Activated effector memory CD4-positive, alpha-beta T cell treated with anti-CD3 and anti-CD28 coated beads, Interleukin-2, amount 50 U/mL, for 16 hours (primary cell): ENCODE measurements at regions not wholly inside any gene's neighbourhood (a gene's known extent, or its start where the extent isn't known, plus 50 kb on each side); places are given as distances from the start of the nearest gene placed in this dataset.
"Not testable (repeated sequence)": the region's sequence is repeated elsewhere in the genome, so short reads cannot be mapped to it uniquely, and the experiment has no call there.

Experiments used
- DNase-seq: peaks from one replicate; pipeline ENCODE4 v3.0.0-alpha.2; 2020

DNA sequence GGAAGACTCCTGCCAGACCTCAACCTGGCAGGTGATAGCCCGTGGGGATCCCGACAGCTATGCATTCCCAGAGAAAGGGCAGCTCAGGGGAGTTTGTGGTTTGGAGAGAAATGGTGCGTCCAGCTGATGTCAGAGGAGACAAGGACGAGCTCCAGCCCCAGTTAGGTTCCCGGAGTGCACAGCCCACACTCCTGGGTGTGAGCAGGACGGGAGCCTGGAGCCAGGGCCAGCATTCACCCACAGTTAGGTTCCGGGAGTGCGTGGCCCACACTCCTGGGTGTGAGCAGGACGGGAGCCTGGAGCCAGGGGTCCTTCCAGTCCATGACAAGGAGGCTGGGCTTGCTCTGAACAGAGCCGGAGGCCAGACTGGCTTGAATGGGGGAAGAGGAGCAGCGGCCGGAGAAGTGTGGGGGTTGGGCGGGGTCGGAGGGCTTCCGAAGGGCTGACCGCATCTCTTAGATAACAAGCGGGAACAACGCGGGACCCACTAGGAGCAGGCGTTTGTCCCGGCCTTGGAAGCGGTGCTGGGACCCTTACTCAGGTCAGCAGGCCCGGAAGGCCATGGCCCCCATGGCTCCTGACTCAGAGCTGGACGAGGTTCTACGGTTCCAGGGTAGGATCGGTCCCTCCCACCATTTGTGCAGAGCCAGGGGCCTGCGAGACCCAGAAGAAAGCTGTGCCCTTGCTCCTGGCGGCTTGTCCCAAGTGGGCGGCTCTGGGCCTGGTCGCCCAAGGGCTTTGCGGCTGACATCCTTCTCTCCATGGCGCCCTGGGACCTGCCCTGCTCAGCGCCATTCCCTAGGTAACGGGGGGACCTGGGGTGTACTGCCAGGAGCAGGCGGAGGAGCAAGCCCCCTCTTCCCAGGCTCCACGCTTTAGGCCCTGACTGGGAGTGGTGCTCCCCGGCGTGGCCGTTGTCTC, 185.6 kb downstream of the RTP5 start:
- no peak for DNase-seq

DNA sequence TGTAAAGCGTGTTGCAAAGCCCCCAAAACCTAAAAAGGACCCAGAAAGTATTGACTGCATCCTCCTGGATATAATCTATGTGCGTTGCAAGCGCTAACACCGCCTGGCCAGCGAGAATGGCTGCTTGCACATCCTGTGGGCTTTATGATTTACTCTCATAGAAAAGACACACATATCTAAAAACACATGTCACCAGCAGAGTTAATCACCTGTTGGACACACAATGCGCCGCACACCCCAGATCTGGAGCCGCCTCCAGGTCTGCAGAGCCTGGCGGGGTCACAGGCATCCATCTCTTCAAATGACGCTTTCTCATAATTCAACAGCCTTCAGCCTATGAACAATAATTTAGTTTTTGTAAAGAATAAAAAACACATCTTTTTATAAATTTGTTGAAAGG, 186.5 kb downstream of the RTP5 start:
- no peak for DNase-seq

DNA sequence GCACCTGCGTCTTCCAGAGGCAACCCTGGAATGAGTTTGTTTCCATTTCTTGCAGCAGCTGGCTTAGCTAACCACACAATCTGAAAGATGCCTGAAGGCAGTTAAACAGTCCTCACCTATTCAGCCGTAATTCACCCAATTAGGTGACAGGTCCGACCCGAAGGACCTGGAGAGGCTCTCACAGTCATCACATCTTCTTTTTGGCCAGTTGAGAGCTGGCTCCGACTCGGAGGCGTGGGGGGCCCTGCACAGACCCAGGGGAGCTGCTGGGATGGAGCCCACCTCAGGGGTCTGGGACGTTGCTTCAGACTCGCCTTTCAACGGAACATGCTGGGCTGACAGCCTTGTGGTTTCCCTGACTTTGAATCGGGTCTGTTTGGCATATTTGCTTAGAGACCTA, 187.3 kb downstream of the RTP5 start:
- no peak for DNase-seq

DNA sequence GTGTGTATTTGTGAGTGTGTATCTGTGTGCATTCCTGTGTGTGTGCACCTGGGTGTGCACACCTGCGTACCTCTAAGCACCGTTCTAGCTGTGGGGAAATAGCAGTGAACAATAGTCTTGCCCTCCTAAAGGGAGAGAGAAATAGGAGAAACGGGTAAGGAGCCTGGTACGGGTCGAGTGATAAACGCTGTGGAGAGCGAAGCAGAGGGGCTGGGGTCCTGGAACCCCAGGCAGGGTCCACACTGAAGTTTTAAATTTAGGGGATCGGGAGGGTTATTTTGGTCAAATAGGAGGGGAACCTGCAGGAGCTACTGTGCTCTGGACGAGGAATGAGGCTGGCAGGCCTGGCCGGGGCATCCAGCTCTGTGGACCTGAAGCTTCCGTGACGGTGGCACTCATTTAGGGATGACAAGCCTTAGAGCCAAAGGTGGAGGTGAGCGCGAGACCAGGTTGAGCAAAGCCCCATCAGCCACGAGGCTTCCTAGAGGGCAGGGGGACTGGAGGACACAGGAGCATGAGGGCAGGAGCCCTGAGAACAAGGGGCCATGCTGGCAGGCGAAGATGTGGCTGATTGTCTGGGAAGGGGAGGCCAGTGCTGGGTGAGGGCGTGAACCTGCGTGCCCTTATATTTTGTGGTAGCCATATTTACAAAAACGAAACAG, 188.0 kb downstream of the RTP5 start:
- no peak for DNase-seq

DNA sequence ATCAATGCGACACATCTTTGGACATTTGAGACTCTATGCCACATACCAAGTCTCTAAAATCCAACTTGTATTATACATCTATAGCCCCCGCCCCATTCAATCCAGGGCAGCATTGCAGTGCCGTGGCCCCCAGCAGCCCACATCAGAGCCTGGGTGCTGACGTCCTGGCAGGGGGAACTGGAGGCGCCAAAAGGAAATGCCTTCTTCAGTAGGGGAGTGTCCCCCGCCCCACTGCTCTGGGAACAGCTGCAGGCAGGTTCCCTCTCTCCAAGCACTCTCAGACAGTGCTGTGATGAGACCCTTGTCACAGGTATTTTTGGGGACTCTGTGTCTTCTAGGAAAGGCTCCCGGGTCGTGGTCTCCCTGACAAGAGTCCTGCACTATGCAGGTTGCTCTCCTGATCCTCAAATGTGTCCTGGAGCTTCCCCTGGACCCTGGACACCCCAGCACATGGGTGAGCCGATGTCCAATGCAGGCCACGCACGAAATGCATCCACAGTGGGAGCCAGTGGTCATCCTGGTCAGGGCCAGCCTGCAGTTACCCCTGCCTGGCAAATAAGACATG, 188.7 kb downstream of the RTP5 start:
- no peak for DNase-seq

DNA sequence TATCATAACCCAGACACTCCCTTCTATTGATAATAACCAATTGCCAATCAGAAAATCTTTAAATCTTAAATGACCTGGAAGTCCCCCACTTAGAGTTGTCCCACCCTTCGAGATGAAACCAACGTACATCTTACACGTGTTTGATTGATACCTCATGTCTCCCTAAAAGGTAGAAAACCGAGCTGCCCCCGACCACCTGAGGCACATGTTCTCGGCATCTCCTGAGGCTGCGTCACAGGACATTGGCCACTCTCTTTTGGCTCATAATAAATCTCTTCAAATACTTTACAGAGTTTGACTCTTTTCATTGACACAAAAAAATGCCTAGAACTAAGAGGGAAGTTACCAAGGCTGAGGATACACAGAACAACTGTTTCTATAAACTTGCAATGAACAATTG, 190.0 kb downstream of the RTP5 start:
- no peak for DNase-seq

DNA sequence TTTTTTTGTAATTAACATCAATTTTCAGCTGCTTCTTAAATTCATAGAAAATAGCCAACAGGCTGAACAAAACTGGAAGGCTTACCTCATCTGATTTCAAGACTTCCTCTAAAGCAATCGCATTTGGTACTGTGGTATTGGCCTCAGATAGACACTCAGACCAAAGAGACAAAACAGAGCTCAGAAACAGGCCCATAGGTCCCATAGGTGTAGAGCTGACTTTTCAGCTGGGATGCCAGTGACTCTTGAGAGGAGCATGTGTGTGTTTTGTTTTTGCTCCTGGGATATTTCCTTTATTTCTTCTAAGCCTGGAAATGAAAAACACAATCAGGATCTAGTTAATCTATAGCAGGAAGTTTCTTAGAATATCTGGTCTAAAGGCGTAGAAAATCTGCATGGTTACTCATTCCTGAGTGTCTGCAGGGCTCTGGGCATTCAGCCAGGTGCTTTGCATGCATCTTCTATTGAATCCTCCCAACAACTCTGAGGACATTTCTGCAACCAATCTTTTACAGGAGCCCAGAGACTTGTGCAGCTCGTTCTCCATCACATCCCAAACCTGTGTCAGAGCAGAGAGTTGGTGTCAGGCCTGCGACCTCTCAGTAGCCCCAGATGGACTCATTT, 190.8 kb downstream of the RTP5 start:
- no peak for DNase-seq

DNA sequence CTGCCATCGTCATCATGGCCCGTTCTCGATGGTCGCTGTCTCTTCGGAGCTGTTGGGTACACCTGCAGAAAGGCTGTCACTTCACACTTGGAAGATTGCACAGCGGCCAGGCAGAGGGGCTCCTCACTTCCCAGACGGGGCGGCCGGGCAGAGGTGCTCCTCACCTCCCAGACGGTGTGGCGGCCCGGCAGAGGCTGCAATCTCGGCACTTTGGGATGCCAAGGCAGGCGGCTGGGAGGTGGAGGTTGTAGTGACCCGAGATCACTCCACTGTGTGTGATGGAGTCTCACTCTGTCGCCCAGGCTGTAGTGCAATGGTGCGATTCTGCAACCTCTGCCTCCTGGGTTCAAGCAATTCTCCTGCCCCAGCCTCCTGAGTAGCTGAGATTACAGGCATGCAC, 192.4 kb downstream of the RTP5 start:
- DNase-seq, result not testable (repeated sequence)

DNA sequence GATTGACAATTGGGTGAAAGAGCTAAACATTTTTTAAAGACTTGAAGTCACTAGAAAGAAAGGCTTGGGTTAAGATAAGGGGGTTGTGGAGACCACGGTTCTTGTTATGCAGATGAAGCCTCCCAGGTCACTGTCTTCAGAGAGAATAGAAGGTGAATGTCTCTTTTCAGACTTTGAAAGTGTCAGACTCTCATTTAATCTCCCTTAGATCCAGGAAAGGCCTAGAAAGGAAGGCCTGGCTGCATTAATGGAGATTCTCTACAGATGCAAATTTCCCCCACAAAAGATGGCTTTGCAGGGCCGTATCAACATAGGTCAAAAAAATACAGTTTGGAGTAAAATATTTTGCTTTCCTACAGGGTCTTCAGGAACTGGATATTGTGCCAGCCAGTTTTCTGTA, 193.9 kb downstream of the RTP5 start:
- no peak for DNase-seq

DNA sequence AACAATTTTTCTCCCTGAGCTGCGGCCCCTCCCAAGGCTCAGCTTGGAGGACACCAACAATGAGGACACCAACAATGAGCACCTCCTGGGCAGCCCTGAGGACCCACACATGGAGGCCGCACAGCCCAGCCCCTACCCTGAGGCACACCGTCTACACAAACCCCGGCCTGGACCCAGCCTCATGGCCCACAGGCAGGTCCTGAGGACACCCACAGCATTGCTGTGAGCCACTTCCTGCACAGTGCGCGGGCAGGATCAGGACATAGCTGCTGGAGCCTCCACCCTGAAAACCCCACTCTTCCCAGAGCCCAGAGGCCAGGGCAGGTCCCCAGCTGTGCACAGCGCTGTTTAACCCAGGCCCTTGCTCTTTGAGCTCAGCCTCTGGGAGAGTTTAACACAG, 194.3 kb downstream of the RTP5 start:
- DNase-seq, result no peak

DNA sequence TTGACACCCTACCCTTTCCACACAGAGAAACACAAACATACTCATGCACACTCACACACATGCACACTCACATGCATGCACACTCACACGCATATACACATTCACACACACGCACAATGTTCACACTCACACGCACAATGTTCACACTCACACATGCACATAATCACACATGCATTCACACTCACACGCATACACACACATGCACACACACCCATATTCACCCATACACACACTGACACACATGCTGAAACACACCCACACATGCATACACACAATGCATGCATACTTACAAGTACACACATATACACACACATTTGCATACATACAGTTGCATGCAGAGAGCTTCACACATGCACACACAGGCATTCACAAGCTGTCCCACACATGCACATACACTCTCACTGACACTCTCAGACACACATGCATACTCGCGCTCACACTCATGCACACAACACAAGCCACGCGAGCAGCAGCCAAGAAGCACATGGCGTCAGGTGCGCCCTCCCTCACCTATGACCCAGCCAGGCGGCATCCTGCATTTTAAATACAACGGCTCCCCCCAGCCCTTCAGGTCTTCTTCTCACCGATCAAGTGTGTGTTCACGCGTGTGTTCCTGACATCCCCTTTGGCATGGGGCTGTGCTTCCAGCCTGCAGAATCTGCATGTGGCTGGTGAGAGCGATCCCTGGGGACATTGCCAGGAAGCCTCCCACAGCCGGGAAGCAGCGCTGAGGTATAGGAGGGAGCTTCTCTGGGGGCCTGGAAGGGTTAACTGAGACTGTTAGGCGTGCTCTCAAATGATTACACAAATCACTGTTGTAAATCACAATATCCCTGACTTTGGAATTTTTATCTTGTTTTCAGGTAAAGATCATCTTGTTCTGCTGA, 195.1 kb downstream of the RTP5 start:
- DNase-seq, result no peak

DNA sequence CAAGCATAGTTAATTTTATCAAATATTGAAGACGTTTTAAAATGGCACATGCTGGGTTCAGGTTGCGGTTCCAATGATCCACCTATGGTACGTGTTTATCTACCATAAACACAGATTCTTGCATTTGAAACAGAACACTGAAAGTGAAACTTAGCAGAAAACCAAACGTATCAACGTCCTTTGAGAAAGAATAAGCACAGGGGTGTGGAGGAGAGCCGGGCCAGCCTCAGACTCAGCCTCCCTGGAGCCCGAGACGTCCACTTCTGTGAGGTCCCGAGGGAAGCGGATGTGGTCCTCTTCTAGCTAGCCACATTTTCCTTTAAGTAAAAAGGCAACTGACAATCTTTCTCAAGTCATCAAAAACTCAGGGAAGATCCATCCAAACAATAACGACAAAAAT, 195.9 kb downstream of the RTP5 start:
- DNase-seq, result no peak

DNA sequence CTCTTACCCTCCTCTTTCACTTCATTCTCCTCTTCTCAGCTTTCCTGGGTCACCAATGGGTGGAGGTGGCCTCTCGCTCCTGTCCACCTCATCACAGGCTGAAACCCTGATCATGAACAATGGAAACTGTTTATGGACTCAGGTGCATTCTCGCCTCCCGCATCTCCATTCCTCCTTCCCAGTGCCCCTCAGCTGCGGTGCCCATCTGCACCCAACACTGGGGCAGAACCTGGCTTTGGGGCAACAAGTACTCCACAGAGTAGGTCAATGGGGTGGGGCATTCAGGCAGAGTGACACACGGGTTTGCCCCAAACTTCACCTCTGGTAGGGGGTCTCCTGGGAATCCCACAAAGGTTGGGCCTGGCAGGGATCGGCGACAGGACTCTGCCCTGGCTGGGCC, 199.5 kb downstream of the RTP5 start:
- DNase-seq, result no peak

DNA sequence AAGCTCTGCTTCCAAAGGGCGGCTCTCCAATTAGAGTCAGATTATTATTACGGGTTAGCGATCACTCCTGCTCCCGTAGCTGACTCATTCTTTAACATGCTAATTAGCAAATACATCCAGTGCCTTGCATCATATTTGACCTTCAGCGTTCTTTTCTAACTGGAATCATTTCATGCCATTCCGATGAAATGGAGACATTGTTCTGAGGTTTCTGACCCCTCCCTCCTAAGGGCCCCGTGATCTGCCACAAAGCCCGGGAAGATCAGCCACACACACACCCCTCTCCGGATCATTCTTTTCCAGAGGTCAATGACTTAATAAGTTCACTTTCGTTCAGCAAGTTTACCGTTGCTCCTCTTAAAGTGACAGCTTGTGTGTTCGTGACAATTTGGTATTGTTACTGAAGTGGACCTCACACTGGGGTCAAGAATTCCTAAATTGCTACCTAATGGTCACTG, 200.4 kb downstream of the RTP5 start:
- DNase-seq, result not testable (repeated sequence)

DNA sequence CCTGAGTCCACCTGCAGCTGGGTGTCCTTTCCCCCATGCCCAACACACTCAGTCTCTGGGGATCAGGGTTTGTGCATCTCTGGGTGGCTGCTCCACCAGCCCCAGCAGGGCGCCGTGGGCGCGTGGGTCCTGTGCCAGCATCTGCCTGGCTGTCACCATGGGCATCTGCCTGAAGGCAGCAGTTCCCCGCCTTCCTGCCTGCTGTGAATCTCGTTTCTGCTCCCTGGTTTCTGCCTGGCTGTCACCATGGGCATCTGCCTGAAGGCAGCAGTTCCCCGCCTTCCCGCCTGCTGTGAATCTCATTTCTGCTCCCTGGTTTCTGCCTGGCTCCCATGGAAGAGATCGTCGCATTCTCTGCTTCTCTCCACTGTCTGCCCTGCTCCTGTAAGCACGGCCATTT, 201.2 kb downstream of the RTP5 start:
- not testable (repeated sequence) for DNase-seq

DNA sequence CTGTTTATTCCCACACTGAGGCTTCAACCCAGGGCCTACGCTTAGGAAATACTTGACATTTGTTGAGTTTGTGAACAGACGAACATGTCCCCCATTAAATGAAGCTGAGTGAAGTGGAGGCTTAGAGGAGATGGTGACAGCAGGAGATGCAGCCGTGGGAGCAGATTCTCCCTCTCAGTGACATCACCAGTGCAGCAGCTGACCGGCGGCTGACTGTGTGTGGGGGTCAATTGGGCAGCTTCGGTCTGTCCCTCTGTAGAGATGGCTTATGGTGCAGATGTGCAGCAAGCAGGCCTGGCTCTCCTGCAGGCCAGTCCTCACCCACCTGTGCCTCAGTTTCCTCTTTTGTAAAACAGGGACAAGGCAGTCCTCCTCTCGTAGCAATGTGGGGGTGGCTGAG, 201.8 kb downstream of the RTP5 start:
- DNase-seq, result not testable (repeated sequence)

DNA sequence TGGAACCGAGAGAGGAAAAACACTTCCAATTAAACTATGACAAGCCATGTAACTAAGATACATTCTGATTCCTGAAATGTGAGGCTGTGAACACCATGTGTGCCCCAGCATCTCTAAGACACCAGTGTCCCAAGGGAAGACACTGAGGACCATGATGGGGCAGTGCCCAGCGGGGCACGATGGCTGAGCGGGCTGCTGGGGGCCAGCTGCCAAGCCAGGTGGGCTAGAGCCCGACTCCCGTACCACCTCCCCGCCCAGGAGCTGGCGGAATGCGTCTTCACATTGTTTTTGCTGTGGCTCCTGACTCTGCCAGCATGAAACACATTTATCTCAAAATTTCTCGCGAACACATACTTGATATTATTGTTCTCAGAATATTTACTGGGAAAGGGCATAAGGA, 202.4 kb downstream of the RTP5 start:
- DNase-seq, result not testable (repeated sequence)

DNA sequence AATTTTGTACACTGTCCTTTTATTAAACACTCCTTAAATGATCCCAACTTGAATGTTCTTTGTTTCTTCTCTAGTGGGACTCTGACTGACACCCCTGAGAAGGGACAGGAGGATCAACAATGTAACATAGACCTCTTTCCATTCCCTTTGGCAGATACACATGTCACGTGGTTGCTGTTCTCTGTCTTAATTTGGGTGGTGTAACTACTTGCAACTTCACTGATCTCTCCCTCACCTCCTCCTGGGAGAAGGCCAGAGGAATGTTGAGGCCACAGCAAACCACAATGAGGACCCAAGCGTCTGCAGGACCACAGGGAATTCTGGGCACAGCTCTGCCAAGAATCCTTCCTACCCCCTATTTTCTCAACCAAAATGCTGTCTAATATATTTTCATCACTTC, 205.6 kb downstream of the RTP5 start:
- no peak for DNase-seq

DNA sequence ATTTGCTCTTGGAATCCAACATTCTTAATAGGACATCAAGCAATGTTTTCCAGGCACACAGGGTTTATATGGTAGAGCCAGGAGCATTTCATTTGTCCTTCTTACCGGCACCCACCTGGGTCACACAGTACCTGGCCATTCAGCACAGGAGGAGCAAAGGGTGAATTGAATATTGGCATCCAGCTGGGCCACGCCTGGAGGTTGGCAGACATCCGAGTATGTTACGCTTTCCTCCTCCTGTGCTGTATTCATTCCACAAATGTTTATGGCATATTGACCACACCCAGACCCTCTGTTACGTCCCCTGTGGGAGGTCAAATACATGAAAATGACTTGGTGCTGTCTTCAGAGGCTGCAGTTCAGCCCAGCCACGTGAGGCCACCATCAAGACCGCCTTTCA, 206.2 kb downstream of the RTP5 start:
- DNase-seq, result no peak

DNA sequence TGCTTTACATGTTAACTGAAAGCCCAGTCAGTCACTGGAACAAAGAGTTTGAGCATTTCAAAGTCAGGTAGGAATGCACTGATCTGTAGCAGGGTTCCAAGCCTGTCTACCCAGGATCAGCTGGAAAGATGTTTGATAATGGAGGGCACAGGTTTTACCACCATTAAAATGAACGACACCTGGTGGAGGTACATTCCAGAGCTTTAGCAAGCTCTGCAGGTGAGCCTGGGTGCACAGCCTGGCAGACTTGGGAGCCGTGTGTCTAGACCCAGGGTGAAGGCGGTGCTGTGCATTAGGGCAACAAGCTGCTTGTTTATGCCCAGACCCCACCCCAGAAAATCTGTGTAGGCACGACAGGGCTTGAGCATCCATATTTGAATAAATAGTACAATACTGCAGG, 206.7 kb downstream of the RTP5 start:
- DNase-seq, result not testable (repeated sequence)

DNA sequence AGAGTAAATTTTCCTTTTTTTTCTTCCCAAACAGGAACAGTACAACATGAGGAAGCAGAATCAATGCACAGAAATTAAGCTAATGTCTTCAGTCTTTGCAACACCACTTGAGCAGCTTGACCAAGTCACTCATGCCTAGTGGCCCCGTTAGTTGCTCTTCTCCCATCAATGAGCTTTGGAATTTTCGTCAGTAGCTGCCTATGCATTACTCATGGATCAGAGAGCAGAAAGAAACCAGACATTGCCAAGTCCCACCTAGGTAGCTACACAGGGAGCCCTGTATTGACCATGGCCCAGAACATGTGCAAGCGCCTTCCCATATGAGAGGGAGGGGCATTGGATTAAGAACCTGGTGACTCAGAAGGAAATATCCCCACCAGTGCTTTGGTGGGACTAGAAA, 208.9 kb downstream of the RTP5 start:
- DNase-seq, result not testable (repeated sequence)

DNA sequence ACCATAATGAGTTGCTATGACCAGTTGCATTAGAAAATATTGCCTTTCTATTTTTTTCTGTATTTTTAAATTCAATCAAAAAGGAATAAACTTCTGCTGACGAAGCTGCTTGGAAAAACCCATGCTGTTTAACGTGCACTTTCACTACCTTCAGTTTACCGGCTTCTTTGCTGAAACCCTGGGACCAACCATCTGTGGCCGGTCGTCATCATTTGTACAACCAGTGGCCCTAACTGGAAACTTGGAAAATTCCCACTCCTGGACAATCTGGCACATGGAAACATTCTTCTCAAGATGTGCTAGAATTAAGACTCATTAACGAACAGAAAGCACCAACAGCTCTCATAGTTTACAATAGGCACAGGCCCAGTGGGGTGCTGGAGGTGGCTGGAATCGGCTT, 210.3 kb downstream of the RTP5 start:
- not testable (repeated sequence) for DNase-seq
